Cerebellar nuclear complex (tissue), 1 donor: ENCODE measurements at regions not wholly inside any gene's neighbourhood (a gene's known extent, or its start where the extent isn't known, plus 50 kb on each side); places are given as distances from the start of the nearest gene placed in this dataset.

Experiments used
- DNase-seq, 2 experiments: peaks; one replicate each; lab custom pipeline; 2025; lab: John Stamatoyannopoulos, UW

- no peak for DNase-seq
Observed at GRCh38 chr3:127483902-127484591, 106.5 kb downstream of the TPRA1 start.

- no peak for DNase-seq
Observed at GRCh38 chr3:127483005-127483641, 107.4 kb downstream of the TPRA1 start.

- no peak for DNase-seq
Observed at GRCh38 chr3:127482216-127483004, 108.1 kb downstream of the TPRA1 start.

GRCh38 chr3:127480196-127480954 lies 110.2 kb downstream of the TPRA1 start:
- DNase-seq, result no peak

- no peak for DNase-seq
Observed at GRCh38 chr3:127479449-127479848, 111.1 kb downstream of the TPRA1 start.

GRCh38 chr3:127478922-127479321 lies 111.6 kb downstream of the TPRA1 start:
- DNase-seq, result no peak

- DNase-seq, result no peak
Observed at GRCh38 chr3:127477396-127477795, 113.1 kb downstream of the TPRA1 start.

- DNase-seq, result no peak
Observed at GRCh38 chr3:127476936-127477335, 113.6 kb downstream of the TPRA1 start.

- DNase-seq, result no peak
Observed at GRCh38 chr3:127475975-127476705, 114.4 kb downstream of the TPRA1 start.

- no peak for DNase-seq
Observed at GRCh38 chr3:127475391-127475790, 115.1 kb downstream of the TPRA1 start.

- DNase-seq, result no peak
Observed at GRCh38 chr3:127473244-127474024, 117.1 kb downstream of the TPRA1 start.

GRCh38 chr3:127472506-127472905 lies 118.0 kb downstream of the TPRA1 start:
- no peak for DNase-seq

GRCh38 chr3:127471142-127471541 lies 119.4 kb downstream of the TPRA1 start:
- no peak for DNase-seq

- DNase-seq, result no peak
Observed at GRCh38 chr3:127469760-127470159, 120.8 kb downstream of the TPRA1 start.

- DNase-seq, result no peak
Observed at GRCh38 chr3:127467391-127467790, 123.1 kb downstream of the TPRA1 start.

GRCh38 chr3:127464642-127465041 lies 125.9 kb downstream of the TPRA1 start:
- DNase-seq, result no peak

GRCh38 chr3:127462111-127462655 lies 128.3 kb downstream of the TPRA1 start:
- DNase-seq, result no peak

- DNase-seq, result no peak
Observed at GRCh38 chr3:127461286-127461910, 129.1 kb downstream of the TPRA1 start.

GRCh38 chr3:127459891-127460290 lies 130.6 kb downstream of the TPRA1 start:
- DNase-seq, result no peak
